Tibial artery (tissue), 4 donors: ENCODE measurements at regions not wholly inside any gene's neighbourhood (a gene's known extent, or its start where the extent isn't known, plus 50 kb on each side); places are given as distances from the start of the nearest gene placed in this dataset.

Experiments used
- DNase-seq, 2 donors: peaks; one replicate each; pipeline ENCODE4 v3.0.0-alpha.2; 2019
- H3K27ac ChIP-seq, 2 donors: fragments of 200-600 bp; sonication (generic) in 1 of 2; 1 replicate in 1 of 2; 2 replicates in 1 of 2; pipeline ENCODE4 v1.5.1; 2018 to 2019; ENCODE audit warnings: mild to moderate bottlenecking in 1 of 2
- H3K27me3 ChIP-seq, 2 donors: fragments of 200-600 bp; sonication (generic) in 1 of 2; one replicate each; pipeline versions ENCODE4 v1.5.1 to v1.6.0; 2016 to 2019
- H3K36me3 ChIP-seq, 3 donors: fragments of 200-600 bp; sonication (generic) in 2 of 3; one replicate each; pipeline ENCODE4 v1.5.1; 2016 to 2019; ENCODE audit warnings: mild to moderate bottlenecking in 2 of 3
- H3K4me1 ChIP-seq, 4 donors: fragments of 200-600 bp; sonication (generic) in 2 of 4; 1 replicate in 3 of 4; 2 replicates in 1 of 4; pipeline ENCODE4 v1.5.1; 2016 to 2019
- H3K4me3 ChIP-seq, 2 donors: fragments of 200-600 bp; sonication (generic) in 1 of 2; 1 replicate in 1 of 2; 2 replicates in 1 of 2; pipeline ENCODE4 v1.5.1; 2018 to 2019; ENCODE audit warnings: mild to moderate bottlenecking in 2 of 2
- H3K9me3 ChIP-seq, 3 donors: fragments of 200-600 bp; sonication (generic) in 1 of 3; one replicate each; pipeline ENCODE4 v1.5.1; 2016 to 2019
- CTCF ChIP-seq, 2 experiments: fragments of 200-600 bp in 1 of 2; fragments of 450-650 bp in 1 of 2; IDR thresholded peaks; one replicate each; pipeline ENCODE4 v1.5.1; 2017 to 2019; ENCODE audit warnings: antibody characterized with exemption in 2 of 2, mild to moderate bottlenecking in 1 of 2, moderate library complexity in 1 of 2
- intact Hi-C: fragments of 100-400 bp; cut with DNase I; formaldehyde crosslinking; loops from one replicate; pipeline ENCODE4 v1.15.0; 2023; ENCODE audit warnings: low total_unique reads

GRCh38 chr20:50301165-50301564 is 110.5 kb downstream of the CEBPB start:
- no peak for TF ChIP-seq CTCF (IDR thresholded peaks at IDR 0.05)
- Histone ChIP-seq H3K9me3 (peaks cover 0 to 3% (median 0%) of the 10 kb centered on the region in 3 donors), H3K27me3 (no peaks in the 10 kb centered on the region), H3K4me1 (peaks cover 0 to 41% (median 30%) of the 10 kb centered on the region in 4 donors), H3K27ac (no peak overlapping the region), H3K4me3 (no peak overlapping the region), H3K36me3 (no peaks in the 10 kb centered on the region)
- no peak for DNase-seq
- intact Hi-C loops = no loop called here

- Histone ChIP-seq H3K27me3 (no peaks in the 10 kb centered on the region), H3K9me3 (peaks cover 0 to 3% (median 0%) of the 10 kb centered on the region in 3 donors), H3K36me3 (no peaks in the 10 kb centered on the region), H3K27ac (no peak overlapping the region), H3K4me3 (no peak overlapping the region), H3K4me1 (peaks cover 0 to 47% (median 35%) of the 10 kb centered on the region in 4 donors)
- intact Hi-C loops = no loop called here
- no peak for DNase-seq
- TF ChIP-seq CTCF (IDR thresholded peaks at IDR 0.05) = no peak
Observed at GRCh38 chr20:50301712-50302111, 111.1 kb downstream of the CEBPB start.

GRCh38 chr20:50302341-50303057 is 111.9 kb downstream of the CEBPB start:
- no peak overlapping the region for H3K4me3 ChIP-seq
- no peak for TF ChIP-seq CTCF (IDR thresholded peaks at IDR 0.05)
- no peak for DNase-seq
- intact Hi-C loops = no loop called here
- H3K27ac ChIP-seq = peak overlapping the region; percentile 34 to 79
- H3K4me1 ChIP-seq = peaks cover 0 to 55% (median 41%) of the 10 kb centered on the region in 4 donors
- H3K36me3 ChIP-seq = no peaks in the 10 kb centered on the region
- peaks cover 0 to 3% (median 0%) of the 10 kb centered on the region in 3 donors for H3K9me3 ChIP-seq
- no peaks in the 10 kb centered on the region for H3K27me3 ChIP-seq

- H3K4me1 ChIP-seq = peaks cover 0 to 68% (median 53%) of the 10 kb centered on the region in 4 donors
- no peaks in the 10 kb centered on the region for H3K27me3 ChIP-seq
- no peak for TF ChIP-seq CTCF (IDR thresholded peaks at IDR 0.05)
- intact Hi-C loops = no loop called here
- H3K9me3 ChIP-seq = peaks cover 0 to 3% (median 0%) of the 10 kb centered on the region in 3 donors
- no peak overlapping the region for H3K4me3 ChIP-seq
- H3K27ac ChIP-seq = peak overlapping the region; percentile 79 to 92
- no peaks in the 10 kb centered on the region for H3K36me3 ChIP-seq
- peak; percentile 86 to 92 for DNase-seq
Observed at GRCh38 chr20:50303573-50304500, 113.2 kb downstream of the CEBPB start.

GRCh38 chr20:50304501-50304856 is 113.8 kb downstream of the CEBPB start:
- intact Hi-C loops = no loop called here
- TF ChIP-seq CTCF (IDR thresholded peaks at IDR 0.05) = no peak
- H3K4me1 ChIP-seq = peaks cover 0 to 75% (median 59%) of the 10 kb centered on the region in 4 donors
- H3K9me3 ChIP-seq = peaks cover 0 to 3% (median 0%) of the 10 kb centered on the region in 3 donors
- peak; percentile 69 to 89 for DNase-seq
- H3K36me3 ChIP-seq = no peaks in the 10 kb centered on the region
- H3K27ac ChIP-seq = peak overlapping the region; percentile 79 to 92
- H3K4me3 ChIP-seq = no peak overlapping the region
- H3K27me3 ChIP-seq = no peaks in the 10 kb centered on the region
